A673 (cell line): ENCODE measurements at regions not wholly inside any gene's neighbourhood (a gene's known extent, or its start where the extent isn't known, plus 50 kb on each side); places are given as distances from the start of the nearest gene placed in this dataset.

Experiments used
- CTCF ChIP-seq: fragments of 300-800, 200-600 bp; sonication (generic); conservative IDR thresholded peaks from 2 replicates; pipeline ENCODE4 v1.5.1; 2017; ENCODE audit warnings: low read depth, mild to moderate bottlenecking, antibody characterized with exemption, low read length, moderate library complexity, mixed read lengths
- EZH2 ChIP-seq: fragments of 200-600 bp; sonication (generic); IDR thresholded peaks from 2 replicates; pipeline ENCODE4 v1.6.1; 2017; ENCODE audit warnings: borderline replicate concordance, low read depth, mild to moderate bottlenecking, mixed read lengths, antibody characterized with exemption, low read length; ENCODE audit not compliant: poor library complexity, severe bottlenecking

GRCh38 chr18:68608851-68609490 lies 105.9 kb downstream of the TMX3 start:
- TF ChIP-seq CTCF, result no peak
- TF ChIP-seq EZH2, result no peak
